ENCODE measurements at regions not wholly inside any gene's neighbourhood (a gene's known extent, or its start where the extent isn't known, plus 50 kb on each side); places are given as distances from the start of the nearest gene placed in this dataset.

DNA sequence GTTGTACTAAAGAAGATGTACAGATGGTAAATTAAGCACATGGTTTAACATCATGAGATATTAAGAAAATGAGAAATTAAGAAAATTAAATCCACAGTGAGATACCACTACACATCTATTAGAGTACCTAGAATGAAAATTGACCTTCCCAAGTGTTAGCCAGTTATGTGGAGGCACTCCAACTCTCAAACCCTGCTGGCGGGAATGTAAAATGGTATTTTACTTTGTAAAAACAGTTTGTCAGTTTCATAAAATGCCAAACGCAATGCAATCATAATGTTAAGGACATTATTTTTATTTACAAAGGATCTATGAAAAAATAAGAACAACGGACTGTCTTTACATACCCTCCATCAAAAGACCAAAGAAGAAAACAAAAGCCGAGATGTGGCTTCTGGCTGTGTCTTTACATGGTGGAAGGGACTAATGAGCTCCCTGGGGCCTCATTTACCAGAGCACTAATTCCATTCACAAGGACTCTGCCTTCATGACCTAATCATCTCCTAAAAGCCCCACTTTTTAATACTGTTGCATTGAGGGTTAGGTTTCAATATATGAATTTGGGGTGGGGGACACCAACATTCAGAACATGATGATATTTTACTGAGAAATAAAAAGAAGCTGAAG lies 1178.7 kb downstream of the AACS start:
- no peak for DNase-seq (ENCODE audit: extremely low spot score, unreplicated experiment)
- Mint-ChIP-seq H3K4me3 (ENCODE audit: unreplicated experiment) (no peak overlapping the region), H3K9me3 (ENCODE audit: unreplicated experiment) (peaks cover 50% of the 10 kb centered on the region), H3K36me3 (ENCODE audit: unreplicated experiment) (no peaks in the 10 kb centered on the region), H3K27me3 (ENCODE audit: unreplicated experiment) (no peaks in the 10 kb centered on the region), H3K27ac (ENCODE audit: unreplicated experiment) (no peak overlapping the region), H3K4me1 (ENCODE audit: unreplicated experiment) (no peaks in the 10 kb centered on the region)
- TF ChIP-seq, protein P1, sequence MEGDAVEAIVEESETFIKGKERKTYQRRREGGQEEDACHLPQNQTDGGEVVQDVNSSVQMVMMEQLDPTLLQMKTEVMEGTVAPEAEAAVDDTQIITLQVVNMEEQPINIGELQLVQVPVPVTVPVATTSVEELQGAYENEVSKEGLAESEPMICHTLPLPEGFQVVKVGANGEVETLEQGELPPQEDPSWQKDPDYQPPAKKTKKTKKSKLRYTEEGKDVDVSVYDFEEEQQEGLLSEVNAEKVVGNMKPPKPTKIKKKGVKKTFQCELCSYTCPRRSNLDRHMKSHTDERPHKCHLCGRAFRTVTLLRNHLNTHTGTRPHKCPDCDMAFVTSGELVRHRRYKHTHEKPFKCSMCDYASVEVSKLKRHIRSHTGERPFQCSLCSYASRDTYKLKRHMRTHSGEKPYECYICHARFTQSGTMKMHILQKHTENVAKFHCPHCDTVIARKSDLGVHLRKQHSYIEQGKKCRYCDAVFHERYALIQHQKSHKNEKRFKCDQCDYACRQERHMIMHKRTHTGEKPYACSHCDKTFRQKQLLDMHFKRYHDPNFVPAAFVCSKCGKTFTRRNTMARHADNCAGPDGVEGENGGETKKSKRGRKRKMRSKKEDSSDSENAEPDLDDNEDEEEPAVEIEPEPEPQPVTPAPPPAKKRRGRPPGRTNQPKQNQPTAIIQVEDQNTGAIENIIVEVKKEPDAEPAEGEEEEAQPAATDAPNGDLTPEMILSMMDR (IDR thresholded peaks at IDR 0.05), result no peak

DNA sequence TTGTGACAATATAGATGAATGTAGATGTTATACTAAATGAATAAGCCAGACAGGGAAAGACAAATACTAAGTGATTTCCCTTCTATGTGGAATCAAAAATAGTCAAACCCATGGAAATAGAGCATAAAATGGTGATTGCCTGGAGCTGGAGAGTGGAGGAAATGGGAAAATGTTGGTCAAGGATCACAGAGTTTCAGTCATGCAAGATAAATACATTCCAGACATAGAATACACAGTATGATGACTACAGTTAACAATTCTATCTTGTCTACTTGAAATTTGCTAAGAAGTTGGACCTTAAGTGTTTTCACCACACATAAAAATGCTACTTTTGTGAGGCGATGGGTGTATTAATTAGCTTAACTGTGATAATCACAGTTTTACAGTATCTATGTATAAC lies 1182.7 kb downstream of the AACS start:
- no peaks in the 10 kb centered on the region for H3K36me3 Mint-ChIP-seq (ENCODE audit: unreplicated experiment)
- TF ChIP-seq, protein P1 (IDR thresholded peaks at IDR 0.05), result no peak
- no peak overlapping the region for H3K4me3 Mint-ChIP-seq (ENCODE audit: unreplicated experiment)
- H3K27me3 Mint-ChIP-seq (ENCODE audit: unreplicated experiment), result no peaks in the 10 kb centered on the region
- no peak for DNase-seq (ENCODE audit: extremely low spot score, unreplicated experiment)
- H3K27ac Mint-ChIP-seq (ENCODE audit: unreplicated experiment), result no peak overlapping the region
- no peaks in the 10 kb centered on the region for H3K4me1 Mint-ChIP-seq (ENCODE audit: unreplicated experiment)
- peaks cover 54% of the 10 kb centered on the region for H3K9me3 Mint-ChIP-seq (ENCODE audit: unreplicated experiment)

DNA sequence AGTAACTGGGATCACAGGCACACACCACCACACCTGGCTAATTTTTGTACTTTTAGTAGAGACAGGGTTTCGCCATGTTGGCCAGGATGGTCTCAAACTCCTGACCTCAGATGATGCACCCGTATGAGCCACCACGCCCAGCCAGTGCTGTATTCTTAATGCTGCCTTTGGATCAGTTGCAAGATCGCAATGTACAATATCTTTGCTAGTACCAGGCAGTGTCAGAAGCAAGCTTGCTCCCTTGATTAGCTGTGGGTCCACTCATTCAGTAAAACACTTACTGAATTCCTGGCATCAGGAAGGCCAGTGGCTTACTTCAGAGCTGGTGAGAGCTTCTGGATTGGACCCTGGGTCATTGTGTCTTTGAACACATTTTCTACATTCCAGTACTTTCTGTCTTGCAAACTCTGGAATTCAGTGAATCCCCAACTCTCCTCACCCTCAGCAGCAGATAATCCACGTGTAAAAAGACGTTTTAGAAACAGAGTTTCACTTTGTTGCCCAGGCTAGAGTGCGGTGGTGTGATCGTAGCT lies 1183.7 kb downstream of the AACS start:
- Mint-ChIP-seq H3K4me1 (ENCODE audit: unreplicated experiment) (no peaks in the 10 kb centered on the region), H3K36me3 (ENCODE audit: unreplicated experiment) (no peaks in the 10 kb centered on the region), H3K9me3 (ENCODE audit: unreplicated experiment) (peaks cover 60% of the 10 kb centered on the region), H3K27ac (ENCODE audit: unreplicated experiment) (no peak overlapping the region), H3K27me3 (ENCODE audit: unreplicated experiment) (no peaks in the 10 kb centered on the region), H3K4me3 (ENCODE audit: unreplicated experiment) (no peak overlapping the region)
- DNase-seq (ENCODE audit: extremely low spot score, unreplicated experiment), result no peak
- TF ChIP-seq, protein P1 (IDR thresholded peaks at IDR 0.05), result no peak

DNA sequence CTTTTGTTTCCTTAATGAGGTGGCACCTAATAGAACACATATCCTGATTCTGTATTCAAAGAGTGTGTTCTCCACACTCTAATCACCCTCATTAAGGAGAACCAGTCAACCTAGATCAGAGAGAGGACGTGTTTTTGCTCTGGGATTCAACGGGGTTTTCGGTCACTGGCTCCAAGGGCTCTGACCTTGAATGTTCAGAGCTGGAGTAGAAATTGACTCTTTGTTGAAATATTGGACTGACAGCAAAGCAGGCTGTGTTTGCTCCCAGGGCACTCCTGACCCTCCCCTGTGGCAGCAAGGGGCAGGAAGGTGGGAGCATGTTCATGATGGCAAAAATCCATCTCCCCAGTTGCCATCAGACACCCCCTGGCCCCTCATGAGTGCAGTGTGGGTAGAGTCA lies 1193.0 kb downstream of the AACS start:
- Mint-ChIP-seq H3K4me3 (ENCODE audit: unreplicated experiment) (no peak overlapping the region), H3K27ac (ENCODE audit: unreplicated experiment) (no peak overlapping the region)
- DNase-seq (ENCODE audit: extremely low spot score, unreplicated experiment), result no peak

DNA sequence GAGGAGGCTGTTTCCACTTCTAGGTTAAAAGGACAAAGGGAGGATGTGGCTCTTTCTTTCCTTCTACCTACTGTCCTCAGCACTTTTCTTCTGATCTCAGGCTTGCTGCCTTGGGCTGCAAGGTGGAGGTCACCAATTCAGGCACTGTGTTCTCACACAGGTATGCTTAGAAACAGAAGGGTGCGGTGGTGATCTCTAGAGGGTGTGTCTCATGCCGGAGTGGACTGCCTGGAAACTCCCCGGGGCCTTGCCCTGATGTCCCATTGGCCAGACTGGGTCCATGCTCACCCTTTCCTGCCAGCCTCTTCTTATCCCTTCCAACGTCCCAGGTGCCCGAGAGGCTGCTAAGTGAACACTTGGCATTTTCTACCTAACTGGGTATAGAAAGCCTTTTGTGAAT lies 1197.6 kb downstream of the AACS start:
- no peak overlapping the region for H3K4me3 Mint-ChIP-seq (ENCODE audit: unreplicated experiment)
- H3K27me3 Mint-ChIP-seq (ENCODE audit: unreplicated experiment), result no peaks in the 10 kb centered on the region
- peaks cover 50% of the 10 kb centered on the region for H3K9me3 Mint-ChIP-seq (ENCODE audit: unreplicated experiment)
- no peaks in the 10 kb centered on the region for H3K36me3 Mint-ChIP-seq (ENCODE audit: unreplicated experiment)
- H3K4me1 Mint-ChIP-seq (ENCODE audit: unreplicated experiment), result no peaks in the 10 kb centered on the region
- TF ChIP-seq, protein P1 (IDR thresholded peaks at IDR 0.05), result no peak
- DNase-seq (ENCODE audit: extremely low spot score, unreplicated experiment), result no peak
- no peak overlapping the region for H3K27ac Mint-ChIP-seq (ENCODE audit: unreplicated experiment)

More for the DNA sequence above, 1193.0 kb downstream of the AACS start:
- Mint-ChIP-seq H3K9me3 (ENCODE audit: unreplicated experiment) (peaks cover 63% of the 10 kb centered on the region), H3K36me3 (ENCODE audit: unreplicated experiment) (no peaks in the 10 kb centered on the region), H3K27me3 (ENCODE audit: unreplicated experiment) (no peaks in the 10 kb centered on the region), H3K4me1 (ENCODE audit: unreplicated experiment) (no peaks in the 10 kb centered on the region)
- TF ChIP-seq, protein P1 (IDR thresholded peaks at IDR 0.05), result no peak

All from osteocyte (in vitro differentiated cells).